SK-N-SH (cell line): ENCODE measurements at regions not wholly inside any gene's neighbourhood (a gene's known extent, or its start where the extent isn't known, plus 50 kb on each side); places are given as distances from the start of the nearest gene placed in this dataset.

Experiments
- CTCF ChIA-PET: fragments of 300-600, 350-600 bp; formaldehyde crosslinking; extraction: SDS; loops from one replicate; lab custom pipeline; 2021; lab: Yijun Ruan, JAX
- POLR2A ChIA-PET: fragments of 350-600 bp; sonication (Branson Sonifier 250); formaldehyde crosslinking; extraction: SDS; loops from one replicate; lab custom pipeline; 2020; ENCODE audit warnings: antibody characterized with exemption, inconsistent platforms; lab: Yijun Ruan, JAX
- DNase-seq: peaks from one replicate; pipeline ENCODE4 v3.0.0; 2012
- H2AFZ ChIP-seq: fragments of 200-600 bp; sonication (generic); 2 replicates; pipeline ENCODE4 v1.8.1; 2016; ENCODE audit warnings: antibody characterized with exemption, mild to moderate bottlenecking, low read depth
- H3F3A ChIP-seq: fragments of 200-600 bp; sonication (generic); replicated peaks from 2 replicates; pipeline ENCODE3; 2016; ENCODE audit warnings: antibody characterized with exemption, mild to moderate bottlenecking; ENCODE audit not compliant: insufficient read depth
- H3K27ac ChIP-seq, 2 experiments: fragments of 200-500 bp in 1 of 2; fragments of 200-600 bp in 1 of 2; sonication (Bioruptor generic) in 1 of 2; sonication (generic), shearing (Covaris generic) in 1 of 2; 2 replicates each; pipeline versions ENCODE4 v1.5.1 to v1.6.1; 2014 to 2016; ENCODE audit warnings: low read depth in 2 of 2, inconsistent platforms in 1 of 2, low read length in 1 of 2, mild to moderate bottlenecking in 1 of 2, mixed read lengths in 1 of 2
- H3K27me3 ChIP-seq: fragments of 200-600 bp; sonication (generic), shearing (Covaris generic); 2 replicates; pipeline ENCODE4 v1.6.1; 2016; ENCODE audit warnings: mixed run types; ENCODE audit not compliant: insufficient read depth
- H3K36me3 ChIP-seq, 2 experiments: fragments of 200-500 bp in 1 of 2; fragments of 200-600 bp in 1 of 2; sonication (Bioruptor generic) in 1 of 2; sonication (generic) in 1 of 2; replicated peaks in 1 of 2; 2 replicates each; pipeline versions ENCODE3 to v1.5.1; 2014 to 2016; ENCODE audit warnings: low read length in 1 of 2, mild to moderate bottlenecking in 1 of 2; ENCODE audit not compliant: insufficient read depth in 2 of 2, control insufficient read depth in 1 of 2
- H3K4me1 ChIP-seq, 2 experiments: fragments of 200-500 bp in 1 of 2; fragments of 200-600 bp in 1 of 2; sonication (Bioruptor generic) in 1 of 2; sonication (generic), shearing (Covaris generic) in 1 of 2; 2 replicates each; pipeline versions ENCODE4 v1.5.1 to v1.6.1; 2014 to 2016; ENCODE audit warnings: low read depth in 1 of 2, low read length in 1 of 2, mixed run types in 1 of 2; ENCODE audit not compliant: insufficient read depth in 2 of 2, control insufficient read depth in 1 of 2
- H3K4me2 ChIP-seq: fragments of 200-600 bp; sonication (generic), shearing (Covaris generic); 2 replicates; pipeline ENCODE4 v1.6.1; 2017; ENCODE audit warnings: mixed run types
- H3K4me3 ChIP-seq, 2 experiments: fragments of 200-500 bp in 1 of 2; fragments of 200-600 bp in 1 of 2; sonication (Bioruptor generic) in 1 of 2; sonication (generic), shearing (Covaris generic) in 1 of 2; 2 replicates each; pipeline versions ENCODE4 v1.5.1 to v1.8.1; 2014 to 2016; ENCODE audit warnings: low read depth in 2 of 2, inconsistent platforms in 1 of 2, low read length in 1 of 2, mild to moderate bottlenecking in 1 of 2, mixed read lengths in 1 of 2, moderate library complexity in 1 of 2
- H3K79me2 ChIP-seq: fragments of 200-600 bp; sonication (generic); 2 replicates; pipeline ENCODE4 v1.8.1; 2017; ENCODE audit warnings: mild to moderate bottlenecking; ENCODE audit not compliant: insufficient read depth
- H3K9ac ChIP-seq: fragments of 200-600 bp; sonication (generic); 2 replicates; pipeline ENCODE4 v1.6.1; 2017; ENCODE audit warnings: mixed run types
- H3K9me2 ChIP-seq: fragments of 200-600 bp; sonication (generic); 2 replicates; pipeline ENCODE4 v1.6.1; 2017; ENCODE audit warnings: mixed run types
- H3K9me3 ChIP-seq: fragments of 200-600 bp; sonication (generic); 2 replicates; pipeline ENCODE4 v1.6.1; 2017; ENCODE audit warnings: mixed run types, mild to moderate bottlenecking, moderate library complexity
- H4K20me1 ChIP-seq: fragments of 200-600 bp; sonication (generic); 2 replicates; pipeline ENCODE4 v1.6.1; 2017; ENCODE audit warnings: mild to moderate bottlenecking, mixed run types; ENCODE audit not compliant: insufficient read depth
- CHD2 ChIP-seq: fragments of 150-350 bp; IDR thresholded peaks from 2 replicates; pipeline ENCODE4 v1.6.1; 2018; ENCODE audit warnings: low read length; ENCODE audit not compliant: partially characterized antibody
- ELF1 ChIP-seq: IDR thresholded peaks from 2 replicates; pipeline ENCODE4 v1.4.0; 2012
- EP300 ChIP-seq, 2 experiments: IDR thresholded peaks; 2 replicates each; pipeline versions ENCODE4 v1.4.0 to v1.6.1; 2012; ENCODE audit warnings: borderline replicate concordance in 1 of 2, low read depth in 1 of 2, low read length in 1 of 2
- FOSL2 ChIP-seq: IDR thresholded peaks from 2 replicates; pipeline ENCODE4 v1.4.0; 2012; ENCODE audit warnings: low read depth, mild to moderate bottlenecking, moderate library complexity, borderline replicate concordance
- FOXJ3 ChIP-seq: sonication (generic); formaldehyde crosslinking; IDR thresholded peaks from 2 replicates; pipeline ENCODE4 v1.5.1; 2020; ENCODE audit warnings: mild to moderate bottlenecking, missing genetic modification reagents
- FOXM1 ChIP-seq: IDR thresholded peaks from 2 replicates; pipeline ENCODE4 v1.4.0; 2012; ENCODE audit warnings: low read depth, mild to moderate bottlenecking
- NFIC ChIP-seq: IDR thresholded peaks from 2 replicates; pipeline ENCODE4 v1.4.0; 2012; ENCODE audit warnings: borderline replicate concordance
- NRF1 ChIP-seq: IDR thresholded peaks from 2 replicates; pipeline ENCODE4 v1.6.1; 2012; ENCODE audit warnings: low read depth, mild to moderate bottlenecking, low read length
- RFX5 ChIP-seq: IDR thresholded peaks from 2 replicates; pipeline ENCODE4 v1.6.1; 2012; ENCODE audit warnings: mild to moderate bottlenecking, improper control_type of control experiment, low read length
- RXRA ChIP-seq: IDR thresholded peaks from 2 replicates; pipeline ENCODE4 v1.4.0; 2012; ENCODE audit warnings: low read depth, mild to moderate bottlenecking, borderline replicate concordance
- SIN3A ChIP-seq: IDR thresholded peaks from 2 replicates; pipeline ENCODE4 v1.6.1; 2012; ENCODE audit warnings: low read depth, mild to moderate bottlenecking, low read length, moderate library complexity, borderline replicate concordance
- TAF1 ChIP-seq: IDR thresholded peaks from 2 replicates; pipeline ENCODE4 v1.6.1; 2012; ENCODE audit warnings: low read depth, mild to moderate bottlenecking, low read length, moderate library complexity, borderline replicate concordance
- TCF12 ChIP-seq: IDR thresholded peaks from 2 replicates; pipeline ENCODE4 v1.4.0; 2012
- TEAD4 ChIP-seq: IDR thresholded peaks from 2 replicates; pipeline ENCODE4 v1.4.0; 2012; ENCODE audit warnings: mild to moderate bottlenecking, borderline replicate concordance; ENCODE audit not compliant: insufficient read depth
- YY1 ChIP-seq: IDR thresholded peaks from 2 replicates; pipeline ENCODE4 v1.4.0; 2012; ENCODE audit warnings: low read depth, mild to moderate bottlenecking
- WGBS: methylation state at CpG from one replicate; pipeline ENCODE4 v1.1.6; 2017; ENCODE audit warnings: low lambda C conversion rate; 5-methylcytosine and 5-hydroxymethylcytosine counted together
- TF ChIP-seq, protein P1 (sequence below): fragments of 150-350 bp; IDR thresholded peaks from 2 replicates; pipeline ENCODE4 v1.6.1; 2016; ENCODE audit warnings: mild to moderate bottlenecking, low read depth, low read length
- TF ChIP-seq, protein P2 (sequence below): fragments of 150-350 bp; IDR thresholded peaks from 2 replicates; pipeline ENCODE4 v1.6.1; 2017; ENCODE audit warnings: antibody characterized with exemption, low read length, low read depth, borderline replicate concordance
- TF ChIP-seq, protein P3 (sequence below): IDR thresholded peaks from 2 replicates; pipeline ENCODE4 v1.4.0; 2012; ENCODE audit warnings: low read depth
- TF ChIP-seq, protein P4 (sequence below): IDR thresholded peaks from 2 replicates; pipeline ENCODE4 v1.4.0; 2012; ENCODE audit warnings: low read depth, borderline replicate concordance
- TF ChIP-seq, protein P5 (sequence below): IDR thresholded peaks from 2 replicates; pipeline ENCODE4 v1.6.1; 2012; ENCODE audit warnings: mild to moderate bottlenecking, low read depth, low read length, moderate library complexity

DNA sequence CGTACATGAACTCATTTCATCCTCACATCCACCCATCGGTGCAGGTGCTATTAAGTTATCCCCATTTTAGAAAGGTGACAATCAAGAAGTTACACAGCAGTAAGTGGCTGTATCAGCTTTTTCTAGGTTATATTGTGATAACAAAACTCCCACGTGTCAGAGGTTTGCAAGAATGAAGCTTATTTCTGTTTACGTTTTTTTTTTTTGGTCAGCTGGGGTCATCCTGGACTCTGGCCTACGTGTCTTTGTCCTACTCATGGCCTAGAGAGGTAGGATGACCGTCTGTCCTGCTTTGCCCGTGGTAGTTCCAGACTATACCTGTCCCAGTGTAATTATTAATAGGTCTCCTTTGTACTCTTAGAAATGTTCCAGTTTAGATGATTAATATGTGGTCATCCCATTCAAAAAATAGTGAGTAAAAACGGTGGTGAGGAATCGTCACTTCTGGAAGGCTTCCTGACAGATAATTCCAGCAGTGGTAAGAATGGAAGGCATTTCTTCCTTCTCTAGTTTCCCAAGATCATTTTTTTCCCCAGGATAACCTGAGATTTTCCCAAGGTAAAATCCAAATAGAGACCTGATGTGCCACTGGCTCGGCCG is 64.2 kb upstream of the KIF26B start:
- Histone ChIP-seq H3K36me3 (no peaks in the 10 kb centered on the region), H3K4me3 (no peak overlapping the region), H4K20me1 (no peaks in the 10 kb centered on the region), H3K4me2 (peak overlapping the region; percentile 29), H3K27ac (peak overlapping the region in 1 of 2 experiments; percentile 98; a peak in 2 of 4 replicates), H3K27me3 (no peaks in the 10 kb centered on the region), H2AFZ (no peak overlapping the region), H3K9me2 (no peaks in the 10 kb centered on the region), H3K9ac (no peak overlapping the region), H3K4me1 (peaks cover 17 to 28% of the 10 kb centered on the region in 2 experiments), H3K9me3 (no peaks in the 10 kb centered on the region), H3F3A (peaks cover 22% of the 10 kb centered on the region), H3K79me2 (no peaks in the 10 kb centered on the region)
- CTCF ChIA-PET = no interaction called here
- TF ChIP-seq TEAD4 (no peak), CHD2 (no peak), YY1 (no peak), FOXM1 (no peak)
- TF ChIP-seq, protein P1, sequence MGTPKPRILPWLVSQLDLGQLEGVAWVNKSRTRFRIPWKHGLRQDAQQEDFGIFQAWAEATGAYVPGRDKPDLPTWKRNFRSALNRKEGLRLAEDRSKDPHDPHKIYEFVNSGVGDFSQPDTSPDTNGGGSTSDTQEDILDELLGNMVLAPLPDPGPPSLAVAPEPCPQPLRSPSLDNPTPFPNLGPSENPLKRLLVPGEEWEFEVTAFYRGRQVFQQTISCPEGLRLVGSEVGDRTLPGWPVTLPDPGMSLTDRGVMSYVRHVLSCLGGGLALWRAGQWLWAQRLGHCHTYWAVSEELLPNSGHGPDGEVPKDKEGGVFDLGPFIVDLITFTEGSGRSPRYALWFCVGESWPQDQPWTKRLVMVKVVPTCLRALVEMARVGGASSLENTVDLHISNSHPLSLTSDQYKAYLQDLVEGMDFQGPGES = no peak
- DNase-seq = no peak
- POLR2A ChIA-PET = no interaction called here
- WGBS = 95% methylated on average over 11 of the region's 11 CpGs

DNA sequence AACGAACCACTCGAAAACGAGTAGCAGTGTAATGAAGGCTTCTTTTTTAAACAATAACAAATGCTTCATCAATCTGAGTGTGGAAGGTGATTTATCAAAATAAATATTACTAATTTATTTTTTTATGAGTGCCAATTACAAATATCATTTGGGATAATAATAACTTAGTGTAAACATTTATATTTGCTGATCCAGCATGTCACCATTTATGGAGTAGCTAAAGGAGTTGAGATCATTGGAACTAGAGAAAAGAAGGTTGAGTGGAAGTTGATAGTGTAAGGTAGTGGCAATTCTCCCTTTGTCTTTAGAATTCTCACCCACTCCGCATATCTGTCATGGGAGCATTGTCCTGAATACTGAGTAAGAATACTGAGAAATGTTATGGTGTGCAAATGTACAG is 67.1 kb upstream of the KIF26B start:
- Histone ChIP-seq H3K4me3 (no peak overlapping the region), H3K9me3 (no peaks in the 10 kb centered on the region), H3K4me1 (peaks cover 12 to 28% of the 10 kb centered on the region in 2 experiments), H2AFZ (no peak overlapping the region), H3K9me2 (no peaks in the 10 kb centered on the region), H3K4me2 (no peak overlapping the region), H3K27me3 (no peaks in the 10 kb centered on the region), H3K36me3 (no peaks in the 10 kb centered on the region), H3K79me2 (no peaks in the 10 kb centered on the region), H3K27ac (no peak overlapping the region), H3F3A (peaks cover 33% of the 10 kb centered on the region), H4K20me1 (no peaks in the 10 kb centered on the region), H3K9ac (no peak overlapping the region)
- no peak for DNase-seq
- POLR2A ChIA-PET = no interaction called here
- CTCF ChIA-PET = no interaction called here
- WGBS = 92% methylated on average over 4 of the region's 4 CpGs
- TF ChIP-seq NRF1 (no peak), TAF1 (no peak), FOXM1 (no peak), CHD2 (no peak), TEAD4 (no peak), FOSL2 (no peak), NFIC (no peak), ELF1 (no peak), EP300 (IDR thresholded peaks at IDR 0.05; ENCODE audit: borderline replicate concordance in 1 of 2, low read depth in 1 of 2, low read length in 1 of 2) (no peak), SIN3A (no peak), RFX5 (no peak), FOXJ3 (no peak), RXRA (no peak), TCF12 (no peak)
- TF ChIP-seq, protein P1 = no peak
- TF ChIP-seq, protein P2, sequence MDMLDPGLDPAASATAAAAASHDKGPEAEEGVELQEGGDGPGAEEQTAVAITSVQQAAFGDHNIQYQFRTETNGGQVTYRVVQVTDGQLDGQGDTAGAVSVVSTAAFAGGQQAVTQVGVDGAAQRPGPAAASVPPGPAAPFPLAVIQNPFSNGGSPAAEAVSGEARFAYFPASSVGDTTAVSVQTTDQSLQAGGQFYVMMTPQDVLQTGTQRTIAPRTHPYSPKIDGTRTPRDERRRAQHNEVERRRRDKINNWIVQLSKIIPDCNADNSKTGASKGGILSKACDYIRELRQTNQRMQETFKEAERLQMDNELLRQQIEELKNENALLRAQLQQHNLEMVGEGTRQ = no peak
- TF ChIP-seq, protein P3, sequence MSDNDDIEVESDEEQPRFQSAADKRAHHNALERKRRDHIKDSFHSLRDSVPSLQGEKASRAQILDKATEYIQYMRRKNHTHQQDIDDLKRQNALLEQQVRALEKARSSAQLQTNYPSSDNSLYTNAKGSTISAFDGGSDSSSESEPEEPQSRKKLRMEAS = no peak
- TF ChIP-seq, protein P4, sequence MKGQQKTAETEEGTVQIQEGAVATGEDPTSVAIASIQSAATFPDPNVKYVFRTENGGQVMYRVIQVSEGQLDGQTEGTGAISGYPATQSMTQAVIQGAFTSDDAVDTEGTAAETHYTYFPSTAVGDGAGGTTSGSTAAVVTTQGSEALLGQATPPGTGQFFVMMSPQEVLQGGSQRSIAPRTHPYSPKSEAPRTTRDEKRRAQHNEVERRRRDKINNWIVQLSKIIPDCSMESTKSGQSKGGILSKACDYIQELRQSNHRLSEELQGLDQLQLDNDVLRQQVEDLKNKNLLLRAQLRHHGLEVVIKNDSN = no peak
- TF ChIP-seq, protein P5, sequence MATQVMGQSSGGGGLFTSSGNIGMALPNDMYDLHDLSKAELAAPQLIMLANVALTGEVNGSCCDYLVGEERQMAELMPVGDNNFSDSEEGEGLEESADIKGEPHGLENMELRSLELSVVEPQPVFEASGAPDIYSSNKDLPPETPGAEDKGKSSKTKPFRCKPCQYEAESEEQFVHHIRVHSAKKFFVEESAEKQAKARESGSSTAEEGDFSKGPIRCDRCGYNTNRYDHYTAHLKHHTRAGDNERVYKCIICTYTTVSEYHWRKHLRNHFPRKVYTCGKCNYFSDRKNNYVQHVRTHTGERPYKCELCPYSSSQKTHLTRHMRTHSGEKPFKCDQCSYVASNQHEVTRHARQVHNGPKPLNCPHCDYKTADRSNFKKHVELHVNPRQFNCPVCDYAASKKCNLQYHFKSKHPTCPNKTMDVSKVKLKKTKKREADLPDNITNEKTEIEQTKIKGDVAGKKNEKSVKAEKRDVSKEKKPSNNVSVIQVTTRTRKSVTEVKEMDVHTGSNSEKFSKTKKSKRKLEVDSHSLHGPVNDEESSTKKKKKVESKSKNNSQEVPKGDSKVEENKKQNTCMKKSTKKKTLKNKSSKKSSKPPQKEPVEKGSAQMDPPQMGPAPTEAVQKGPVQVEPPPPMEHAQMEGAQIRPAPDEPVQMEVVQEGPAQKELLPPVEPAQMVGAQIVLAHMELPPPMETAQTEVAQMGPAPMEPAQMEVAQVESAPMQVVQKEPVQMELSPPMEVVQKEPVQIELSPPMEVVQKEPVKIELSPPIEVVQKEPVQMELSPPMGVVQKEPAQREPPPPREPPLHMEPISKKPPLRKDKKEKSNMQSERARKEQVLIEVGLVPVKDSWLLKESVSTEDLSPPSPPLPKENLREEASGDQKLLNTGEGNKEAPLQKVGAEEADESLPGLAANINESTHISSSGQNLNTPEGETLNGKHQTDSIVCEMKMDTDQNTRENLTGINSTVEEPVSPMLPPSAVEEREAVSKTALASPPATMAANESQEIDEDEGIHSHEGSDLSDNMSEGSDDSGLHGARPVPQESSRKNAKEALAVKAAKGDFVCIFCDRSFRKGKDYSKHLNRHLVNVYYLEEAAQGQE = no peak
